ENCODE measurements at regions not wholly inside any gene's neighbourhood (a gene's known extent, or its start where the extent isn't known, plus 50 kb on each side); places are given as distances from the start of the nearest gene placed in this dataset.
A peak's percentile ranks its signal among the peaks of the same experiment; 100 is the strongest.

GRCh38 chr7:72524037-72524436 is 111.9 kb upstream of the CALN1 start:
- Histone ChIP-seq H3K36me3 (ENCODE audit: insufficient read depth, low read length) (no peaks in the 10 kb centered on the region), H3K4me3 (no peak overlapping the region), H3K27ac (no peak overlapping the region), H3K9ac (ENCODE audit: insufficient read length) (no peak overlapping the region), H3K9me3 (ENCODE audit: low read depth, low read length) (no peaks in the 10 kb centered on the region)
- no peak for TF ChIP-seq POLR2AphosphoS5 (IDR thresholded peaks at IDR 0.05; ENCODE audit: borderline replicate concordance, low read depth, low read length)
- no peak for TF ChIP-seq FOXP2 (optimal IDR thresholded peaks at IDR 0.05; ENCODE audit: control extremely low read depth, extremely low read length, insufficient read depth)
- TF ChIP-seq EZH2 (IDR thresholded peaks at IDR 0.05) = no peak
- DNase-seq (ENCODE audit: low read depth, low spot score) = no peak

- H3K36me3 ChIP-seq (ENCODE audit: insufficient read depth, low read length) = no peaks in the 10 kb centered on the region
- H3K9ac ChIP-seq (ENCODE audit: insufficient read length) = no peak overlapping the region
- TF ChIP-seq POLR2AphosphoS5 (IDR thresholded peaks at IDR 0.05; ENCODE audit: borderline replicate concordance, low read depth, low read length) (no peak), FOXP2 (optimal IDR thresholded peaks at IDR 0.05; ENCODE audit: control extremely low read depth, extremely low read length, insufficient read depth) (no peak), EZH2 (IDR thresholded peaks at IDR 0.05) (no peak)
- no peak overlapping the region for H3K27ac ChIP-seq
- H3K4me3 ChIP-seq = no peak overlapping the region
- H3K9me3 ChIP-seq (ENCODE audit: low read depth, low read length) = no peaks in the 10 kb centered on the region
- no peak for DNase-seq (ENCODE audit: low read depth, low spot score)
Measured at GRCh38 chr7:72504061-72504706, 92.0 kb upstream of the CALN1 start.

- no peak for DNase-seq (ENCODE audit: low read depth, low spot score)
- Histone ChIP-seq H3K9ac (ENCODE audit: insufficient read length) (no peak overlapping the region), H3K36me3 (ENCODE audit: insufficient read depth, low read length) (no peaks in the 10 kb centered on the region), H3K27ac (no peak overlapping the region), H3K4me3 (no peak overlapping the region), H3K9me3 (ENCODE audit: low read depth, low read length) (no peaks in the 10 kb centered on the region)
- TF ChIP-seq FOXP2 (optimal IDR thresholded peaks at IDR 0.05; ENCODE audit: control extremely low read depth, extremely low read length, insufficient read depth) (no peak), EZH2 (IDR thresholded peaks at IDR 0.05) (no peak), POLR2AphosphoS5 (IDR thresholded peaks at IDR 0.05; ENCODE audit: borderline replicate concordance, low read depth, low read length) (no peak)
Measured at GRCh38 chr7:72503644-72504043, 91.5 kb upstream of the CALN1 start.

GRCh38 chr7:72494807-72495206 is 82.7 kb upstream of the CALN1 start:
- DNase-seq (ENCODE audit: low read depth, low spot score) = no peak
- no peak for TF ChIP-seq POLR2AphosphoS5 (IDR thresholded peaks at IDR 0.05; ENCODE audit: borderline replicate concordance, low read depth, low read length)
- H3K4me3 ChIP-seq = no peak overlapping the region
- H3K27ac ChIP-seq = no peak overlapping the region
- no peak overlapping the region for H3K9ac ChIP-seq (ENCODE audit: insufficient read length)
- no peaks in the 10 kb centered on the region for H3K36me3 ChIP-seq (ENCODE audit: insufficient read depth, low read length)
- 0 out of 2 replicates have a peak, but pooled peaks cover 3% of the 10 kb centered on the region for H3K9me3 ChIP-seq (ENCODE audit: low read depth, low read length)

- H3K27ac ChIP-seq = no peak overlapping the region
- H3K9ac ChIP-seq (ENCODE audit: insufficient read length) = no peak overlapping the region
- H3K9me3 ChIP-seq (ENCODE audit: low read depth, low read length) = 0 out of 2 replicates have a peak, but pooled peaks cover 3% of the 10 kb centered on the region
- DNase-seq (ENCODE audit: low read depth, low spot score) = peak; percentile 42
- H3K4me3 ChIP-seq = no peak overlapping the region
- TF ChIP-seq FOXP2 (optimal IDR thresholded peaks at IDR 0.05; ENCODE audit: control extremely low read depth, extremely low read length, insufficient read depth) (no peak), EZH2 (IDR thresholded peaks at IDR 0.05) (no peak), POLR2AphosphoS5 (IDR thresholded peaks at IDR 0.05; ENCODE audit: borderline replicate concordance, low read depth, low read length) (no peak)
- H3K36me3 ChIP-seq (ENCODE audit: insufficient read depth, low read length) = no peaks in the 10 kb centered on the region
Measured at GRCh38 chr7:72493850-72494661, 81.9 kb upstream of the CALN1 start.

- Histone ChIP-seq H3K9me3 (ENCODE audit: low read depth, low read length) (no peaks in the 10 kb centered on the region), H3K4me3 (no peak overlapping the region), H3K36me3 (ENCODE audit: insufficient read depth, low read length) (no peaks in the 10 kb centered on the region), H3K27ac (no peak overlapping the region), H3K9ac (ENCODE audit: insufficient read length) (no peak overlapping the region)
- TF ChIP-seq FOXP2 (optimal IDR thresholded peaks at IDR 0.05; ENCODE audit: control extremely low read depth, extremely low read length, insufficient read depth) (no peak), EZH2 (IDR thresholded peaks at IDR 0.05) (no peak), POLR2AphosphoS5 (IDR thresholded peaks at IDR 0.05; ENCODE audit: borderline replicate concordance, low read depth, low read length) (no peak)
- no peak for DNase-seq (ENCODE audit: low read depth, low spot score)
Measured at GRCh38 chr7:72492461-72493065, 80.4 kb upstream of the CALN1 start.

- no peak for DNase-seq (ENCODE audit: low read depth, low spot score)
- Histone ChIP-seq H3K27ac (no peak overlapping the region), H3K4me3 (no peak overlapping the region), H3K36me3 (ENCODE audit: insufficient read depth, low read length) (no peaks in the 10 kb centered on the region), H3K9me3 (ENCODE audit: low read depth, low read length) (no peaks in the 10 kb centered on the region), H3K9ac (ENCODE audit: insufficient read length) (no peak overlapping the region)
- TF ChIP-seq POLR2AphosphoS5 (IDR thresholded peaks at IDR 0.05; ENCODE audit: borderline replicate concordance, low read depth, low read length) (no peak), FOXP2 (optimal IDR thresholded peaks at IDR 0.05; ENCODE audit: control extremely low read depth, extremely low read length, insufficient read depth) (no peak), EZH2 (IDR thresholded peaks at IDR 0.05) (no peak)
Measured at GRCh38 chr7:72490301-72490700, 78.2 kb upstream of the CALN1 start.

GRCh38 chr7:72481934-72482333 is 69.8 kb upstream of the CALN1 start:
- H3K9ac ChIP-seq (ENCODE audit: insufficient read length) = no peak overlapping the region
- no peak overlapping the region for H3K27ac ChIP-seq
- H3K36me3 ChIP-seq (ENCODE audit: insufficient read depth, low read length) = no peaks in the 10 kb centered on the region
- DNase-seq (ENCODE audit: low read depth, low spot score) = no peak
- no peaks in the 10 kb centered on the region for H3K9me3 ChIP-seq (ENCODE audit: low read depth, low read length)
- no peak for TF ChIP-seq EZH2 (IDR thresholded peaks at IDR 0.05)
- no peak for TF ChIP-seq FOXP2 (optimal IDR thresholded peaks at IDR 0.05; ENCODE audit: control extremely low read depth, extremely low read length, insufficient read depth)
- TF ChIP-seq POLR2AphosphoS5 (IDR thresholded peaks at IDR 0.05; ENCODE audit: borderline replicate concordance, low read depth, low read length) = no peak
- H3K4me3 ChIP-seq = no peak overlapping the region

Measured in SK-N-MC (cell line).